Fibroblast of the aortic adventitia (primary cell): ENCODE measurements at regions not wholly inside any gene's neighbourhood (a gene's known extent, or its start where the extent isn't known, plus 50 kb on each side); places are given as distances from the start of the nearest gene placed in this dataset.
"Not testable (repeated sequence)": the region's sequence is repeated elsewhere in the genome, so short reads cannot be mapped to it uniquely, and the experiment has no call there.

Experiments
- DNase-seq: peaks from one replicate; pipeline ENCODE4 v3.0.0-alpha.2; 2010; ENCODE audit warnings: low read depth
- H3K4me3 ChIP-seq: 2 replicates; pipeline ENCODE4 v1.5.1; 2011; ENCODE audit warnings: low read depth, mild to moderate bottlenecking, control low read depth, low read length, moderate library complexity
- TF ChIP-seq, protein P1 (sequence below): IDR thresholded peaks from 2 replicates; pipeline ENCODE4 v1.5.1; 2011; ENCODE audit warnings: mild to moderate bottlenecking, low read length, control low read depth, inconsistent platforms; ENCODE audit not compliant: insufficient read depth

DNA sequence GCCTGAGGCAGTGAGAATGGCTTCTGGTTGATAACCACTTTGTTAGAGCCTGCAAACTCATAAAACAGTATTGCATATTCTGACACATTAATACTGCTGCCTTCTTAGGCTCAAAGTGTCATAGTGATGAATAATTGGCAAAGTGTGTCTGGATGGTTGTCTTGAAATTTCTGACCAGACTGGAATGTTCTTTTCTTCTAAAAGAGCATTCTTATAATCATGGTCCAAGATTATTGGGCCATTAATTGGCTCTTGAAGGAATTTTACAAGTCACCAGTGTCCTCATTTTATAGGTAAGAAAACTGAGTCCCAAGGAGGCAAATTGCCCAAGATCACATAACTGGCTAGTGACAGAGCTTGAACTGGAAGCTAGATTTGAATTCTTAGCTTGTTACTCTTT is 111.7 kb downstream of the PCSK1 start:
- TF ChIP-seq, protein P1, sequence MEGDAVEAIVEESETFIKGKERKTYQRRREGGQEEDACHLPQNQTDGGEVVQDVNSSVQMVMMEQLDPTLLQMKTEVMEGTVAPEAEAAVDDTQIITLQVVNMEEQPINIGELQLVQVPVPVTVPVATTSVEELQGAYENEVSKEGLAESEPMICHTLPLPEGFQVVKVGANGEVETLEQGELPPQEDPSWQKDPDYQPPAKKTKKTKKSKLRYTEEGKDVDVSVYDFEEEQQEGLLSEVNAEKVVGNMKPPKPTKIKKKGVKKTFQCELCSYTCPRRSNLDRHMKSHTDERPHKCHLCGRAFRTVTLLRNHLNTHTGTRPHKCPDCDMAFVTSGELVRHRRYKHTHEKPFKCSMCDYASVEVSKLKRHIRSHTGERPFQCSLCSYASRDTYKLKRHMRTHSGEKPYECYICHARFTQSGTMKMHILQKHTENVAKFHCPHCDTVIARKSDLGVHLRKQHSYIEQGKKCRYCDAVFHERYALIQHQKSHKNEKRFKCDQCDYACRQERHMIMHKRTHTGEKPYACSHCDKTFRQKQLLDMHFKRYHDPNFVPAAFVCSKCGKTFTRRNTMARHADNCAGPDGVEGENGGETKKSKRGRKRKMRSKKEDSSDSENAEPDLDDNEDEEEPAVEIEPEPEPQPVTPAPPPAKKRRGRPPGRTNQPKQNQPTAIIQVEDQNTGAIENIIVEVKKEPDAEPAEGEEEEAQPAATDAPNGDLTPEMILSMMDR: no peak
- no peak for DNase-seq
- H3K4me3 ChIP-seq: no peak overlapping the region

- TF ChIP-seq, protein P1: no peak
- H3K4me3 ChIP-seq: no peak overlapping the region
- no peak for DNase-seq
These were observed 112.3 kb downstream of the PCSK1 start for GRCh38 chr5:96320797-96321196.

DNA sequence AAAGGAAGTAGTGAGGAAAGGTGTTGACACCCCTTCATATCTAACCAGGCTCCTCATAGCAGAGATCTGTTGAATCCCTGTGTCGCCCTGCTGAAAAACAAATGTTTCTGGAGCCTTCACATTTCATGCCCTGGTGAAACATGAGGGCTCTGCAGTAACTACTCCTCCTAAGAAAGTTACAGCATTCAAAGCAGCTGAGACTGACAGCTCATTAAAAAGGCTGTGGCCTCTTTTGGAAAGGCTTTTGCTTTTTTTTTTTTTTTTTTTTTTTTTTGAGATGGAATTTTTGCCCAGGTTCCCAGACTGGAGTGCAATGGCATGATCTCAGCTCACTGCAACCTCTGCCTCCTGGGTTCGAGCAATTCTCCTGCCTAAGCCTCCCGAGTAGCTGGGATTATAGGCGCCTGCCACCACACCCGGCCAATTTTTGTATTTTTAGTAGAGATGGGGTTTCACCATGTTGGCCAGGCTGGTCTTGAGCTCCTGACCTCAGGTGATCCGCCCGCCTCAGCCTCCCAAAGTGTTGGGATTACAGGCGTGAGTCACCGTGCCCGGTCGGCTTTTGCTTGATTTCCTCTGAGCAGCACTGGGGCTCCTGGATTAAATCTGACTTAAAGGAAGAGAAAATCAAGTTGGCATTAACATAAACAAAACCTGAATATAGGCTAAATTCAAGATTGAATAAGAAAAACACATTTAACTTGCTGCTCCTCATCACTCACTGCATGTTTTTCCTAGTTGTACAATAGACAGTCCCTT is 112.9 kb downstream of the PCSK1 start:
- DNase-seq, H3K4me3 ChIP-seq: not testable (repeated sequence)

DNA sequence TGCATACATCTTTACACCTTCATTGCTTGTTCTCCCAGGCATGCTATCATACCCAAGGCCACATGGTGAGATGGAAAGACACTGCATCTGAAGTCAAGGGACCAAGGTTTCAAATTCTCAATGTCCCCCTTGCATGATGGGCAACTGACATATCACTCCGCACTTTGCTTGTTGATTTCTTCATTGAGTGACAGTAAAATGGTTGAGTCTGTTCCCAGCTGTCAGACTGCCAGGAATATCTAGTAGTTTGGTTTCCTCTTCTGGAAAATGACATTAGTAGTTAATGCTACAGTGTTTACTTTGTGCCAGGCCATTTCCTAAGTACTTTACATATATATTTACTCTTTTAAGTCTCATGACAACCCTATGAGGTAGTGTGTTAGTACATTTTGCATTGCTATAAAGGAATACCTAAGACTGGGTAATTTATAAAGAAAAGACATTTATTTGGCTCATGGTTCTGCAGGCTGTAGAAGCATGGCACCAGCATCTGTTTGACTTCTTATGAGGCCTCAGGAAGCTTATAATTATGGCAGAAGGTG is 114.4 kb downstream of the PCSK1 start:
- no peak overlapping the region for H3K4me3 ChIP-seq
- TF ChIP-seq, protein P1: no peak
- DNase-seq: no peak

- TF ChIP-seq, protein P1: no peak
- DNase-seq: peak; percentile 45
- H3K4me3 ChIP-seq: no peak overlapping the region
These were observed 115.1 kb downstream of the PCSK1 start for GRCh38 chr5:96317945-96318344.

- no peak overlapping the region for H3K4me3 ChIP-seq
- TF ChIP-seq, protein P1: no peak
- no peak for DNase-seq
These were observed 116.6 kb downstream of the PCSK1 start for GRCh38 chr5:96316487-96316886.

DNA sequence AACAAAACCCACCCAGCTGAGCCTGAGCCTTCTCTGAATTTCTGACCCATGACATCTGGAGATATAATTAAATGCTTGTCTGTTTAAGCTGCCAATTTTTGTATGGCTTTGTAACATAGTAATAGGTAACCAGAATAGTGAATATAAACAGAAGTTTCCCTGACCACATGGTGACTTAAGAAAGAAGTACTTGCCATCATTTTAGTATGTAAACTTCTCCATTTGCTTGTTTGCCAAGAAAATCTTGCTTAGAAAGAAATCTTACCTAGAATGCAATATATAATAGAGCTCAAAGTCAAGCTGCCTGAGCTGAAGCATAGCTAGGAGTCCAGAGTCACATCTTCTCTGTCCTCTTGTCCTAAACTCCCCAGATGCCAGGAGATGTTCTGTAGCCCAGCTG is 117.0 kb downstream of the PCSK1 start:
- H3K4me3 ChIP-seq: no peak overlapping the region
- TF ChIP-seq, protein P1: no peak
- DNase-seq: no peak
